Right lobe of liver (tissue), 6 donors: ENCODE measurements at regions not wholly inside any gene's neighbourhood (a gene's known extent, or its start where the extent isn't known, plus 50 kb on each side); places are given as distances from the start of the nearest gene placed in this dataset.
A peak's percentile ranks its signal among the peaks of the same experiment; 100 is the strongest.
"Not testable (repeated sequence)": the region's sequence is repeated elsewhere in the genome, so short reads cannot be mapped to it uniquely, and the experiment has no call there.

Source experiments
- ATAC-seq, 4 donors: fragments of 200-7000 bp; cut with Tn5 transposase; one replicate each; pipeline ENCODE4 v1.9.1; 2020; ENCODE audit warnings: mild to moderate bottlenecking in 4 of 4, moderate library complexity in 4 of 4
- DNase-seq, 3 donors: peaks; one replicate each; pipeline ENCODE4 v3.0.0-alpha.2; 2020
- H3K27ac ChIP-seq, 3 donors: fragments of 200-600 bp; one replicate each; pipeline ENCODE4 v1.8.0; 2022
- H3K27me3 ChIP-seq, 2 donors: fragments of 200-600 bp; one replicate each; pipeline ENCODE4 v1.8.0; 2022
- H3K36me3 ChIP-seq, 4 donors: fragments of 200-600 bp; sonication (generic) in 1 of 4; one replicate each; pipeline versions ENCODE4 v1.5.1 to v1.8.0; 2017 to 2022; ENCODE audit warnings: control low read depth in 1 of 4
- H3K4me1 ChIP-seq, 4 donors: fragments of 200-600 bp; sonication (generic) in 1 of 4; one replicate each; pipeline versions ENCODE4 v1.5.1 to v1.8.0; 2017 to 2022; ENCODE audit warnings: control low read depth in 1 of 4
- H3K4me3 ChIP-seq, 3 donors: fragments of 200-600 bp; one replicate each; pipeline ENCODE4 v1.8.0; 2022
- H3K9me3 ChIP-seq, 4 donors: fragments of 200-600 bp; sonication (generic) in 1 of 4; one replicate each; pipeline versions ENCODE4 v1.5.1 to v1.8.0; 2017 to 2022; ENCODE audit warnings: control low read depth in 1 of 4
- POLR2A ChIP-seq: fragments of 450-650 bp; IDR thresholded peaks from one replicate; pipeline ENCODE4 v1.6.1; 2017; ENCODE audit warnings: antibody characterized with exemption, mild to moderate bottlenecking
- WGBS: methylation state at CpG from one replicate; pipeline ENCODE4 v1.1.6; 2018; ENCODE audit warnings: low coverage, low lambda C conversion rate; ENCODE audit not compliant: insufficient coverage; ENCODE audit errors: missing lambda C conversion rate; 5-methylcytosine and 5-hydroxymethylcytosine counted together
- intact Hi-C, 2 donors: fragments of 100-400 bp; cut with DNase I; formaldehyde crosslinking; loops; one replicate each; pipeline versions ENCODE4 v1.11.2 to v1.14.1; 2022
- TF ChIP-seq, protein P1 (sequence below), 4 donors: fragments of 200-600 bp in 3 of 4; fragments of 450-650 bp in 1 of 4; IDR thresholded peaks; one replicate each; pipeline versions ENCODE4 v1.5.1 to v1.8.0; 2016 to 2022; ENCODE audit warnings: antibody characterized with exemption in 4 of 4, mild to moderate bottlenecking in 2 of 4
- donor health status: DM: no; HTN: yes; CAD: no.
- donor health status: DM: no; HTN: no; CAD: no.
- donor health status: DM: no; HTN: no; CAD: no.
- donor health status: DM: no; HTN: yes; CAD: no.
- donor health status: DM: no; HTN: yes; CAD: no.

DNA sequence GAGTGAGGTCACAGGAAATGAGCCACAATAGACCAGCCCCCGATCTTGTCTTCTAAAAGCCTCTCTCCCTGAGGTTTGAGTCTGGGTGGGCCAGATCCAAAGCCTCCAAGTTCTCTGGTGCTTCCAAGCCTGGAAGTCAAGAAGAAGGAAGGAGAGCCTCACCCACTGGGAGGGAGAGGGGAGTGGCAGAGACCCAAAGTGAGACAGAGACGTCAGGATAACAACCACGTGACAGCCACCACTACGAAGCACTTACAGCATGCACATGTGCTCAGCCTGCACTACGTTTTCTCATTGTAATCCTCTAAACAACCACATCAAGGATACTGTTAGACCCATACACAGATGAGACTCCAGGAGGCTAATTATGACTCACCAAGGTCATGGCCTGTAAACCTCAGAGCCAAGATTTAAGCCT, 197.3 kb upstream of the LINGO1 start:
- TF ChIP-seq POLR2A: no peak
- TF ChIP-seq, protein P1, sequence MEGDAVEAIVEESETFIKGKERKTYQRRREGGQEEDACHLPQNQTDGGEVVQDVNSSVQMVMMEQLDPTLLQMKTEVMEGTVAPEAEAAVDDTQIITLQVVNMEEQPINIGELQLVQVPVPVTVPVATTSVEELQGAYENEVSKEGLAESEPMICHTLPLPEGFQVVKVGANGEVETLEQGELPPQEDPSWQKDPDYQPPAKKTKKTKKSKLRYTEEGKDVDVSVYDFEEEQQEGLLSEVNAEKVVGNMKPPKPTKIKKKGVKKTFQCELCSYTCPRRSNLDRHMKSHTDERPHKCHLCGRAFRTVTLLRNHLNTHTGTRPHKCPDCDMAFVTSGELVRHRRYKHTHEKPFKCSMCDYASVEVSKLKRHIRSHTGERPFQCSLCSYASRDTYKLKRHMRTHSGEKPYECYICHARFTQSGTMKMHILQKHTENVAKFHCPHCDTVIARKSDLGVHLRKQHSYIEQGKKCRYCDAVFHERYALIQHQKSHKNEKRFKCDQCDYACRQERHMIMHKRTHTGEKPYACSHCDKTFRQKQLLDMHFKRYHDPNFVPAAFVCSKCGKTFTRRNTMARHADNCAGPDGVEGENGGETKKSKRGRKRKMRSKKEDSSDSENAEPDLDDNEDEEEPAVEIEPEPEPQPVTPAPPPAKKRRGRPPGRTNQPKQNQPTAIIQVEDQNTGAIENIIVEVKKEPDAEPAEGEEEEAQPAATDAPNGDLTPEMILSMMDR (IDR thresholded peaks at IDR 0.05): no peak
- no peaks in the 10 kb centered on the region for H3K27me3 ChIP-seq
- H3K36me3 ChIP-seq: no peaks in the 10 kb centered on the region
- ATAC-seq (no peak), DNase-seq (peak in 1 of 3 donors; percentile 31)
- H3K27ac ChIP-seq: no peak overlapping the region
- WGBS: 51% methylated on average over 5 of the region's 5 CpGs
- H3K4me1 ChIP-seq: no peaks in the 10 kb centered on the region
- H3K9me3 ChIP-seq: no peaks in the 10 kb centered on the region
- intact Hi-C loops: no loop called here
- H3K4me3 ChIP-seq: no peak overlapping the region

DNA sequence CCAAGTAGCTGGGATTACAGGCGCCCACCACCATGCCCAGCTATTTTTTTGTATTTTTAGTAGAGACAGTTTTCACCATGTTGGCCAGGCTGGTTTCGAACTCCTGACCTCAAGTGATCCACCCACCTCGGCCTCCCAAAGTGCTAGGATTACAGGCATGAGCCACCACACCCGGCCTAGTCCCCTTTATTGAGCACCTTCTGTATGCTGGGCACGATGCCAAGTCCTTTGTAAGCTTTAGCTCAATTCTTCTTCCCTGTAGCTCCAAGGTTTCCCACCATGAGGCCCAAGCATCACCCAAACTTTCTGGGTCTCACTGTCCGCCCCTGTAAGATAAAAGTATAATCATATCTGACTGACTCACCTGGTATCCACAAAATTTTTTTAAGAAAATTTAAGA, 196.6 kb upstream of the LINGO1 start:
- intact Hi-C loops: loop anchor here in 1 of 2 donors (10.0 kb wide), 1 partner anchor 195 kb away; the partner anchor contains the start of gene LINGO1
- not testable (repeated sequence) for H3K27me3 ChIP-seq

DNA sequence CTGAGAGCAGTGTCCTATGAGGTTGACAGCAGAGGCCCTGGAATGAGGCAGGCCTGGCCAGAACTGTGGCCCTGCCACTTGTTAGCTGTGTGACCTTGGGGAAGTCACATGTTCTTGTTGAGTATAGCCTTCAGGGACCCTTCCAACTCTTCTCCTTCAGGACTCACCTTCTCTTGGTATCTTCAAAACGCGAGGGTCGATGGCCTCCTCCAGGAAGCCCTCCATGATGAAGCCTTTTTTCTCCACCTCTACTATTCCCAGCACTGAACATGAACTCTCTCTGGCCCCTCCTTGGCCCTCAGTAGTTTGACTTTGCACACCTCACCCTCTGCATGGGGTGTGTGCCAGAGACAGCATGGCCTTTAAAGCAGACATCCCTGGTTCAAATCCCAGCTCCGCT, 195.1 kb upstream of the LINGO1 start:
- no peaks in the 10 kb centered on the region for H3K36me3 ChIP-seq
- 97% methylated on average over 4 of the region's 4 CpGs for WGBS
- H3K4me1 ChIP-seq: no peaks in the 10 kb centered on the region
- no peak for ATAC-seq
- H3K9me3 ChIP-seq: no peaks in the 10 kb centered on the region
- H3K27ac ChIP-seq: no peak overlapping the region
- DNase-seq: peak in 1 of 3 donors; percentile 15
- no peaks in the 10 kb centered on the region for H3K27me3 ChIP-seq
- no peak overlapping the region for H3K4me3 ChIP-seq
- no peak for TF ChIP-seq POLR2A
- TF ChIP-seq, protein P1 (IDR thresholded peaks at IDR 0.05): no peak
- intact Hi-C loops: loop anchor here in 1 of 2 donors (10.0 kb wide), 1 partner anchor 193 kb away; the partner anchor contains the start of gene LINGO1

More for the DNA sequence above, 196.6 kb upstream of the LINGO1 start:
- H3K4me1 ChIP-seq, H3K36me3 ChIP-seq, ATAC-seq, H3K27ac ChIP-seq, H3K4me3 ChIP-seq, H3K9me3 ChIP-seq: not testable (repeated sequence)
- DNase-seq: peak in 1 of 3 donors; percentile 17
- WGBS: 69% methylated on average over 6 of the region's 6 CpGs

DNA sequence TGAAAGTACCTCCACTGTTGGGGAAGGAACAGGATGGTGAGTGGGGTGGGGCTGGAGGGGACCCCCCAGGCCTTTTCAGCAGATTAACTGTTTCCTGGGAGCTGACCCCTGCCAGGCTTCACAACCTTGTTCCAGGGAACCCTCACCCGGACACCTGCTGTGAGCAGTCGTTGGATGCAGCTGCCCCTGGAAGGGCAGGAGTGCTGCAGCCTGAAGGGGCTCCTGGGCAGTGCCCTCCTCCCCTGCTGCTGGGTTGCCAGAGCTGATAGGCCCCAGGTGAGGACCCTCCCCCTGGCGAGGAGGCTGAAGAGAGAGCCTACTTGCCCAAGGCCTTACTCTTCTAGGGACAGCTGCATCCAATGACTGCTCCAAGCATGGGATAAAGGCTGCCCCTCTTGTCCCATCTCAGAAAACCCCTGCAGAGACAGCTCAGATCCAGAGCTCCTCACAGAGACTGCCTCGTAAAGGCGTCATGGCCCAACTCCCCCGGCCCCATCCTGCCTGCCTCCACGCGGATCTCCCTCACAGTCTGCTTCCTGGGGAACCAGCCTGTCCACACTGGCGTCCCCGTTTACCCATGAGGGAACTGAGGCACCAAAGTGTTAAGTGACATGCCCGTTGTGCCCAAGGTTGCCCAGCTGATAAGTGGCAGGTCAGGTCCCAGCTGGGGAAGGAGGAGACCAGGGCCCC, 193.4 kb upstream of the LINGO1 start:
- H3K27me3 ChIP-seq: peaks cover 0 to 3% of the 10 kb centered on the region in 2 donors
- 40% methylated on average over 1 of the region's 11 CpGs for WGBS
- H3K9me3 ChIP-seq: no peaks in the 10 kb centered on the region
- intact Hi-C loops: loop anchor here in 1 of 2 donors (10.0 kb wide), 1 partner anchor 191 kb away; the partner anchor contains the start of gene LINGO1
- H3K36me3 ChIP-seq: no peaks in the 10 kb centered on the region
- TF ChIP-seq, protein P1 (IDR thresholded peaks at IDR 0.05): no peak
- TF ChIP-seq POLR2A: no peak
- no peak for ATAC-seq
- H3K27ac ChIP-seq: no peak overlapping the region
- peak in 2 of 3 donors; percentile 11 to 38 for DNase-seq
- H3K4me3 ChIP-seq: no peak overlapping the region
- no peaks in the 10 kb centered on the region for H3K4me1 ChIP-seq

DNA sequence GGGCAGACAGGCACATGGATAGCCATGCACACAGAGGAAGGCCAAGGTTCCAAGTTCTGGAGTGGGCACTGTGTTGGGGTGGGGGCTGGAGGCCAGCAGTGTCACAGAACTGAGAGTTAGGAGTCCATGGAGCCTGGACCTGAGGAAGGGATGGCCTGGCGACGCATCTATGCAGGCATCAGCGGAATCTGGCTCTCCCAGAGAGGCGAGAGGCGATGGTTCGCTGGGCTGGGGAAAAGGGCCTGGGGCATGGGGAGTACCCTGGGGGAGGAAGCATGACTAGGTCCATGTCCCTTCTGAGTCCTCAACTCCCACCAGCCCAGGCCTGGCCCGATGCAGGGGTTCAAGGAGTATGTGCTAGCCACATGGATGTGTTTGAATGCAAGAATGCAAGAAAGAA, 192.8 kb upstream of the LINGO1 start:
- Histone ChIP-seq H3K36me3 (no peaks in the 10 kb centered on the region), H3K27me3 (peaks cover 0 to 3% of the 10 kb centered on the region in 2 donors), H3K4me3 (no peak overlapping the region), H3K9me3 (no peaks in the 10 kb centered on the region), H3K27ac (no peak overlapping the region), H3K4me1 (no peaks in the 10 kb centered on the region)
- peak in 1 of 3 donors; percentile 49 for DNase-seq
- TF ChIP-seq POLR2A: no peak
- TF ChIP-seq, protein P1 (IDR thresholded peaks at IDR 0.05): no peak
- 49% methylated on average over 2 of the region's 7 CpGs for WGBS
- no peak for ATAC-seq
- intact Hi-C loops: loop anchor here in 1 of 2 donors (10.0 kb wide), 1 partner anchor 191 kb away; the partner anchor contains the start of gene LINGO1
